Fibroblast of skin of right biceps (primary cell): ENCODE measurements at regions not wholly inside any gene's neighbourhood (a gene's known extent, or its start where the extent isn't known, plus 50 kb on each side); places are given as distances from the start of the nearest gene placed in this dataset.

Experiments
- DNase-seq: peaks from one replicate; pipeline ENCODE4 v3.0.0-alpha.2; 2013

DNA sequence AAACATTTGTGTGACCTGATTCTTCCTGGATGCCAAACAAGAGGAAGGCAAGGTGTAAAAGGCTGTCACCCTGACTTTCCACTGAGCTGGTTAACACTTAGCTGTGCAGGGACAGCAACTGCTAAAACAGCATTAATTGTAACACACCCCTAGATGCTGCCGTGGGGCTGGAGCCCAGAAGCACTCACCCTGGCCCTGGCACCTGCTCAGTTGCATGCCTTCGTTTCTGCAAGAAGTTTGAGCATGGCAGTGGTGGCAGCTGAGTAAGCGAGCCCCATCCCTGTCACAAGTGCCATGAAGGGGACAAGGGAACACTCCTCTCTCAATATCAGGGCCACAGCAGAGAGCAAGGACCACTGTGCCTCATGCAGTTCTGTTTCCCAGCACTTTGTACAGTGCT, 330.2 kb downstream of the TMEM114 start:
- DNase-seq, result no peak

DNA sequence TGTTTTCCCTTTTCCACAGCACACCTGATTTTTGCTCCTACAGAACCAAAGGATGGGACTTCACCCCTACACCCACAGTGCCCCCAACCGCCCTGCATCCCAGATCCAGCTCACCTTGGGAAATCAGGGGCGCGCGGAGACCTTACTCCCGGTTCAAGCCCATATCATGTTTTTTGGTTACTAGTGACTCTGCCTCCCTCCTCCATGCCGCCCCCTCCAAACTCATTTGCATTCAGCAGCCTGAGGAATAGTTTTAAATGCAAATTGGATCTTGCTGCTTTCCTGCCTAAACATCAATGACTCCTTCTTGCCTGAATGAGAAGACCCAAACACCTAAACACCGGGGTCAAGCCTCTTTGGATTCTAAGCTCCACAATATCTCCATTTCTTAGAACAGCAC, 331.8 kb downstream of the TMEM114 start:
- DNase-seq, result no peak

DNA sequence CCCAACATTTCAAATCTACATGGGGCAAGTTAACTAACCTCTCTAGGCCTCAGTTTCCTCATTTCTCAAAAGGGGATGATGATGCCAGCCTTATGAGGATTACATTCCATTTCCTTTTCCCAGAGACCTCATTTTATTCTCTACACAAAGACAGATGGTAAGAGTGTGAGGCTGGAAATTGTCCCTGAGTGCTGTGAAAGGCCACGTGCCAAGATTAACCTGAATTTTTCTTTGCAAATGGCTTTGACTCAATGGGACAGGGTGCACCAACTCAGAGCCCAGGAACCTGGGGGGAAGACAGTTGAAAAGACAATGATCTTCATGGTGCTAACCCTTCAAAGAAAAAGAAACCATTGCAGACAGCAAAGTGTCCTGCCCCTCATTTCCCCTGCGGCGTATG, 332.8 kb downstream of the TMEM114 start:
- no peak for DNase-seq

DNA sequence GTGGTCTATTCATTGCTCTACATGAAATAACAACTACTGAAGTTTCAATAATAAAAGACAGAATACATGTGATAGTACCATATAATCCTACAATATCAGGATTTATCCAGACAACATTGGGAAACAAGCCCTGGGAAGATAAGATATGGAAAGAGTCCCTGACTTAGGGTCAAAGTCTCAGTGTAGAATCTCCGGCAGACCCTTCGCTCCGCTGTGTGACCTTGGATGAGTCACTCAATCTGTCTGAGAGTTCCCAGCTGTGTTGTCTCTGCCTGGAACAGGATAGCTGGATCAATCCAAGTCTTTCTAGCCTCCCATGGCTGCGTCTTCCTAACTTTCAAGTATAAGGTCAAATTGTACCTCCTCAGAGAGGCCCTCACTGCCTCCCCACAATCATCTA, 335.9 kb downstream of the TMEM114 start:
- DNase-seq, result no peak

DNA sequence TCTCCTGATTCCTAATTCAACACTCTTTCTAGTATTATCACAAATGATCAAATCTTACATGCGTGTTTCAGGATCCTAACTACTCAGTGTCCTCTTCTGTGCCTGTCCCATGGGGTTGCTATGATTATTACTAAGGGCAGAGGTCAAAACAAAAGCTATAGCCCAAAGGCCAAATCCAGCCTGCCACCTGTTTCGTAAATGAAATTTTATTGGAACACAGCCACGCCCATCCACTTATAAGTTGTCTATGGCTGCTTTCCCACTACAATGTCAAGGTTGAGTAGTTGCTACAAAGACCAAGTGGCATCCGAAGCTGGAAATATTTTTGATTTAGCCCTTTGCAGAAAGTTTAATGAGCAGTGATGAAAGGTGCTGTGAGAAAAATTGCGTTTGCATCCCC, 336.6 kb downstream of the TMEM114 start:
- no peak for DNase-seq

DNA sequence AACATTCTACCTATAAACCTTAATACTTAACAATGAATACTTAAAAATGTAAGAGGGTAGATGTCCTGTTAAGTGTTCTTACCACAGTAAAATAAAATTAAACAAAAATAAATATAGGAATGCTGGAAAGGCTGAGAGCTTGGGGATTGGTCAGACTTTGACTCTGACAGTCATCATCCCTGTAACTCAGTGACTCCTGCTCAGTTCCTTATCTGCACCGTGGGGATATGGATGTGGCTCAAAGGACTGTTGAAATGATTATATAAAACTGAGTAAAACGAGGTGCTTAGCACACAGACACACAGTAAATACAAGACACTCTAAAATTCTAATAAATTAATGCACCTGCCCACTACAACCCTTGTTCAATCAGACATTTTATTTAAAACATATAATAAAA, 338.6 kb downstream of the TMEM114 start:
- no peak for DNase-seq

DNA sequence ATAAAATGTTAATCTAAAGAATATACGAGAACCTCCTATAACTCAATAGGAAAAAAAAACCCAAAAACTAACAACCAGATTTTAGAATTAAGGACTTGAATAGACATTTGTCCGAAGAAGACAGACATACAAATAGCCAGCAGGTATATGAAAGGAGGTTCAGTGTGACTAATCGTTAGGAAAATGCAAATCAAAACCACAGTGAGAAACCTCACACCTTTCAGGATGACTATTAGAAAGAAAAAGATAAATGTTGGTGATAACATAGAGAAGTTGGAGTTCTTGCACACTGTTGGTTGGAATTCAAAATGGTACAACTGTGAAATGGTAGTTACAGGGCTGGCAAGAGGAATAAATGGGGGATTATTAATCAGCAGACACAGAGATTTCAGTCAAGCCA, 339.0 kb downstream of the TMEM114 start:
- no peak for DNase-seq

DNA sequence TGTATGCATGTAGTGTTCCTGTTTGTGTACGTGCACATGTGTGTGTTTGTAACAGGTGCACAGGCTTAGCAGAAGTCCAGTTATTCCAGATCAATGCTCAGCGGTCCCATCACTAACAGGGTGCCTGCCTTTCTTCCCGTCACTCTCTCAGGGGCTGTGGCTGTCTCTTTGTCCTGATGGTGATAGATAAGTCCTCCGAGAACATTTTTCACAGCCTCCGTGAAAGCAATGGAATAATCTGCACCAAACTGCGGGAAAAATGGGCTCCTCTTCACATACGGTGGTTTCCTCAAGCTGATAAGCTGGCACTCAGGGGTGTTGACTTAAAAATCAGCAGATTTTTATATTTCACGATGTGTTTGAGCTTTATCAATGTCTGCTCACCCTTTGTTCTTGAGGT, 342.3 kb downstream of the TMEM114 start:
- no peak for DNase-seq

DNA sequence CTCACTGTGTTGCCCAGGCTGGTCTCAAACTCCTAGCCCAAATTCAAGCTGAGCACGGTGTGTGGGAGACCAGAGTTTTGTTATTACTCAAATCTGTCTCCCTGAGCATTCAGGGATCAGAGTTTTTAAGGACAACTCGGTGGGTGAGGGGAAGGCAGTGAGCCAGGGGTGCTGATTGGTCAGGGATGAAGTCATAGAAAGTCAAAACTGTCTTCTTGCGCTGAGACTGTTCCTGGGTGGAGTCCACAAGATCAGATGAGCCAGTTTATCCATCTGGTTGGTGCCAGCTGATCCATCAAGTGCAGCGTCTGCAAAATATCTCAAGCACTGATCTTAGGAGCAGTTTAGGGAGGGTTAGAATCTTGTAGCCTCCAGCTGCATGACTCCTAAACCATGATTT, 346.3 kb downstream of the TMEM114 start:
- no peak for DNase-seq

DNA sequence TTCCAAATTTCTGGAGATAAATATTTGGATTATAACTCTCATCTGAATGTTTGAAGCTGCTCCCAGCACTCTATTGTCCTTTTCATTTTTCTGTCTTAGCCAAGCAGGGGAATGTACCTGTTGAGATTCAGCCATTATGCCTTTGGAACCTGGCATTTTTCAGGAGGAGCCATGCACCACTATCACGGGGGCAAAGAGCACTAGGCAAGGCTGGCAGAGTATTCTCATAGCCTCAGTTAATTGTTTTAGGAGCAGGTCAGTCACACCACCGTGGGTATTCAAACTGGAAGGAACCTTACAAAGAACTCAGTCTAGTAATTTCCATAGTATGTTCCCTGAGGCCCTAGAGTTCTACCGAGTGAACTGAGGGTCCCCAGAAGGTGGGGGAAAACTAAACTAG, 348.9 kb downstream of the TMEM114 start:
- no peak for DNase-seq

DNA sequence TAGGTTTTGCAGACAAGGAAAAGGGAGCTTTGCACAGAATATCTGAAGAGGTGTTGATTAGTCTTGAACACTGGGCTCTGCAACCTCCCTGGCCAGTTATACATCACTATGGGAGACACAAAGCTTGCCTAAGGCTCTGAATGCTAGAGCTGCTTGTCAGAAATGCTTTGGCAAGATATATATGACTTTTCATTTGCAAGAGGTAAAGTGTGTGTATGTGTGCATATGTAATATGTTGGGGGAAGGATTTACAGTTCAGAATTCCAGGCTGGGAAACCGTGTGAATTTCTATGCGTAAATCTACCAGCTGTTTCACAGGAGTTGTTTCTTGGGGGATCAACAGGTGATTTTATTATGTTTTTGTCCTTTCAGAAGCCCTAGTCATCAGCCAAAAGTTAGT, 350.9 kb downstream of the TMEM114 start:
- no peak for DNase-seq

DNA sequence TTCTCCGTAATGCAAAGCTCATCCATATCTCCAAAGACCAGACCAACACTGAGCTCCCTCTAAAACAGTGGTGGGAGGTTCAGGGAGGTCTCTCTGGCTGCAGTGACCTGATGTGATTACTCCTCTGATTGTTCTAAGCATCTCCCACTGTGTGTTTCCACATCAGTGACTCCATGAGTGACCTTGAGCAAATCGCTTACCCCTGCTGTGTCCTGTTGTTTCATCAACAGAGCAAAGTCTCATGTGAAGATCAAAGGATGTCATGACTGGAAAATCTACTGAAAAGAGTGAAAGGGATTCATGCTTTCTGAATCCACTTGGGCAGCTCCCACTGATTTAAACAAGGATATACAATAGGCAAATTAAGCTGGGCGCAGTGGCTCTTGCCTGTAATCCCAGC, 352.9 kb downstream of the TMEM114 start:
- no peak for DNase-seq

DNA sequence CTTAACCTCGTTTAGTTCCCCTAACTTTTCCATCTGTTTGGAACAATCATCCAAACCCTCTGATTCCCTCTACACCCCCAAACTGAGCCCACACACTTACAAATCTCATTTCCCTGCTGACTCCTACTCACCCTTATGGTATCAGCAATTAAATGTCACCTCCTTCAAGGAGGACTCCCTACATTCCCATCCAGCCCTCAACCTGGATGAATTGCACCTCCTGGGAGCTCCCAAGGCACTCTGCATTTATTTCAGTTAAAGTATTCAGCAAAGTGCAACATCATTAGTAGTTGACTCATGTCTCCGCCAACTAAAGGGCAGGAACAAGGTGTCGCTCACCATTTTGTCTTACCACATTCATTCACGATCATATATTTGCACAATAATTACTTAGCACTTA, 353.5 kb downstream of the TMEM114 start:
- no peak for DNase-seq

DNA sequence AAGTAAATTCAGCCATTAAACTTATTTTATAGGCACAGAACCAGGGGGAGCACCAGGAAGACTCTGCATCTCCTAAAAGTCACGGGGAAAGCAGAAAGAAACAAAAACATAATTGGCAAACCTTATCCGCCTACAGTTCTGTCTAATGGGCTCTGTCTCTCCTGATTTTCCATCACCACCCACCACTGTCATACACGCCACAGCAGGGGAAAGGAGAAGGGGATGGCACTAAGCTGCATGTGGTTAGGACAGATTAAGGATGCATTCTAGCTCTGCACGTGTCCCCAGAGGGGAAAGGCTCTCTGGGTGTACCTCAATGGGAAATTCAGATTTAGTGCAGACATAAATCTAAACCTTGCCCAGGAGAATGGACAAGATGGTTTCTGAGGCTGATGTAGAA, 359.8 kb downstream of the TMEM114 start:
- no peak for DNase-seq

DNA sequence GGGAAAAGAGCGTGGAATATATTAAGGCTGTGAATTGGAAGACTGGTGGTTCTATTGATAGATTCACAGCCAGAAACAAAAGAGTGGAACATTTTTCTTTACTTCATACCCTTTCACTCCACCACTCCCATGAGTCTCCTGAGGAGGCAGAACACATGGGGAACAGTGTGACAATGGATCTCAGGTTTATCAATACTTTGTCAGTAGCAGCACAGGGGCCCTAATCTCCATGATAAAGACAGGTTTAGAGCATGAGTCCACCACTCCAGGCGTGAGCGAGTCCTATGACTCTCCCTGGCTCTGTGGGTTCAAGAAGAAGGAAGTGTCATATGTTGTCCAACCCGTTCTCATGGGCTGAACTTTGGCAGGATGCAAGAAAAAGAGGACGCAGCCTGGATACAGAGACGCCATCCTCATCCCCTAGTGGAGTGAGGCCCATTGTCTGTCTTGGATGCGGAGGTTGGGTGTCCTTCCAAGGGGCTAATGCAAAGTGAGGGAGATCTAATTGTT, 361.2 kb downstream of the TMEM114 start:
- no peak for DNase-seq

DNA sequence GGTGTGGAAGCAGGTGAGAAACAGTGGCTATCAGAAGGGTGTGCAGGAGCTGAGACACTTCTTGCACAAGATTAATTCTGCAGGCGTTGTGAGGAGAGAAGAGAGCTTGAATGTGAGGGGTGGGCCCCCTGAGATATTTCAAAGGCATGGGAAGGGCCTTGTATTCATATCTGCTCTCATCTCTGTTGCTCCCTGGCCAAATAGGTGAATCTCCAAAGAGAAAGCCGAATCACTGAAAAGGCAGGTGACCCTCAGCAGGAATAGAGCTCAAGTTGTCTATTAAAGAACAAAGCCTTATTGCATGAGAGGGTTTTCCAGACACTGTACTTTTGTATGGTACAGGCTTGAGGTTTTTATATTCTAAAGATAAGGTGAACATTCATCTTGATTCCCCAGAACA, 373.1 kb downstream of the TMEM114 start:
- DNase-seq, result no peak

DNA sequence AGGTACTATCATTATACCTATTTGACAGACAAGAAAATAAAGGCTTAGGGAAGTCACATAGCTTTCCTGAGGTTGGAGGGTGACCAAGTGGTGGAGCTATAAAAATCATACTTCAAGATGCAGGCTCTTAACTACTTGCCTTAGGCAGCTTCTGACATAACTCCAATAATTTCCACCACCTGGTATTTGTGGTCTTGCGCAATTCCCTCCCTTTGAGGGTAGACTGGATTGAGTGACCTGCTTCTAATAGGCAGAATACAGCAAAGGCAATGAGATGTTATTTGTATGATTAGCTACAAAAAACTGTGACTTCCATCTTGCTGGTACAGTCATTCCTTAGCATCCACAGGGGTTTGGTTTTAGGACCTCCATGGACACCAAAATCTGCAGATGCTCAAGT, 385.5 kb downstream of the TMEM114 start:
- DNase-seq, result no peak

DNA sequence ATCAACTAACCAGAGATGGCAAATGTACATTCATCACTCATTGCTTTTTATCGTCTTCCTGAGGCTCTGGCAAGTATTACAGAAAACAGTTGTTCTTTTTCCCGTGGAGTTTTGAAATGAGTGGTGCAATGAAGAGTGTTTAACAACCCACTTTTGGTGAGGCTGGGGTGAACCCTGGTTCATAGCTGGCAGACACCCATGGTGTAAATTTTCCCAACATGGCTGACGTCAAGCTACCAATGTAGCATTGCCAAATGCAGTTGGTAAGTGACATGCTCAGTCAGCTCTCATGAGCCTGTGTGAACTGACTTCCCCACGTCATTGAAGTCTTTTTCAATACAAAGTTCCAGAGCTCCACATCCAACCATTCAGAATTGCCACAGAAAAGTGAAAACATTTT, 386.2 kb downstream of the TMEM114 start:
- no peak for DNase-seq

DNA sequence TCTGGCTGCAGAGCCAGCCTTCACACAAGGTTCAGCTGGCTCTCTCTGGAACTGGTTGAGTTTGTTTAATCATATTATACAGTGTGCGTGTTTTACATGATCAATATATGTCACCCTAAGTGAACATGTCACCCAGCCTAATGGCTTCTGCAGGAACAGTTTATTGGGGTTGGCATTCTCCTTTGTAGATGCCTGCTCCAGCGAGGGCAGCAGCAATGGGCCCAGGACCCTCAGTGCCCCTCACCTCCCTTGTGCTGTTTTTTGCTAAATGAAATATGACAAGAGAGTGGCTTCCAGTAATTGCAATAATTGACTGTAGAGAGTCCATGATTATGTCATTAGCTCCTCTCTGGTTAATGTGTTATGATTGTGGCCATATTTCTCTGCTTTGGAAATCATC, 387.2 kb downstream of the TMEM114 start:
- no peak for DNase-seq

DNA sequence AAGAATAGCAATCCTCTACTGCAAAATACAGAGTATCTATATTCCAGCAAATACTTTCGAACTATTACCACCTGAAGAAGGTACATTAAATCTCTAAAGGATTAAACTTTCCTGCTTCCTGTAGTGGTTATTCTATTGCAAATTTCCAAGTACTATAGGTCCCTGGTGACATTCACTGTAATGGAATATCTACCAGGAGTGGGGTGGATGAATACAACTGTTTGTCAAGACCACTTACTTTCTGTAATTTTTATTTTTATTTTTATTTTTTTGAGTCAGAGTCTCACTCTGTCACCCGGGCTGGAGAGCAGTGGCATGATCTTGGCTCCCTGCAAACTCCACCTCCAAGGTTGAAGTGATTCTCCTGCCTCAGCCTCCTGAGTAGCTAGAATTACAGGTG, 389.5 kb downstream of the TMEM114 start:
- DNase-seq, result no peak

DNA sequence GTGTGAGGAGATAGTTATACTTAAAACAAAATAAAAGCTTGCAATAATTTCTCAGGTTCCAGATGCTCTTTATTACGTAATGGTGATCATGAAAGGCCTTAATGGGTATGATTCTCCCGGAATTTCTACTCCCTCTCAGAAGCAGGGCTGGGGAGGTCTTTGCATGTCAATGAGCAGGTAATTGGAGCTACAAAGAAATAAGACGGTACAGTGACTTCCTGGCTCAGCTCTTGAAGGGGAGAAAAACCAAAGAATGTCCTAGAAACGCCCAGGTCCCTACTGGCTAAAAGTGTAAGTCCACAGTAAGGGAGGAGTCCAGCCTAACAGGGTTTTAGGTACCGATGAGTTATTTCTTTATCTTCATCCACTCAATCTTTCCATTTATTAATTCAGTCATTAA, 390.9 kb downstream of the TMEM114 start:
- no peak for DNase-seq

DNA sequence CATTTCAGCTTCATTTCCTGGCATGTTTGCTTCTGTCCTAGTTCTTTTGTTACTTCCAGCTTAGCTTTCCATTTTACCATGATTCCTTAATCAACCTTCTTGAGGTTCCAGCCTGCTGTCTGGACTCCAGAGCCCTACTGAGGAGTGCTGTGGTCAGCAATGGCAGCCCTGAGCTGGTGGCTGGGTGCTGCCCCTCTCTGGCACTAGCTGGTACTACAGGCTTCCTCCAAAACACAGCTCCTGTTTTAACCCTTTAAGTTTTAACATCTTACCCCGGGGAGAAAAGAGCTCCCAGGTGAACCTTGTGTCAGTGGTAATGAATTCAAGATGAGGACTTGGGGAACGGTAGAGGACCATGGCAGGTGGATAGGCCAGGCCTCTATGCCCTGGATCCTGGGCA, 395.5 kb downstream of the TMEM114 start:
- no peak for DNase-seq

DNA sequence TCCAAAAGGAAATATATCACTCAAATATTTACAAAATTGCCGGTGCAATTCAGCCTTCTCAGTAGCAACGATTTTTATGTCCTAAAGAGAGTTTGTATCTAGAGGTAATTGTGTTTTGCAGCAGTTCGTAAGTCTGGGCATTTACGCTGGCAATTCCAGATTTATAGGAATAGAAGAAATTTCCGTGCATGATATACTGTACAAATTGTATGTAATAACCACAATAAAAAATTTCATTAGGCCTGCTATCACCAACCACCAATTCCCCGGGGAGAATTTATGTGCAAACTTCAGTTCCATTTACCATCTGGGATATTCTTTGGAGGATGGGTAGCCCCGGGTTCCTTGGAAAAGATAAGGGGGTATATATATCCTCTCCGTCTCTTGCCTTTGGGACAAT, 401.5 kb downstream of the TMEM114 start:
- no peak for DNase-seq

DNA sequence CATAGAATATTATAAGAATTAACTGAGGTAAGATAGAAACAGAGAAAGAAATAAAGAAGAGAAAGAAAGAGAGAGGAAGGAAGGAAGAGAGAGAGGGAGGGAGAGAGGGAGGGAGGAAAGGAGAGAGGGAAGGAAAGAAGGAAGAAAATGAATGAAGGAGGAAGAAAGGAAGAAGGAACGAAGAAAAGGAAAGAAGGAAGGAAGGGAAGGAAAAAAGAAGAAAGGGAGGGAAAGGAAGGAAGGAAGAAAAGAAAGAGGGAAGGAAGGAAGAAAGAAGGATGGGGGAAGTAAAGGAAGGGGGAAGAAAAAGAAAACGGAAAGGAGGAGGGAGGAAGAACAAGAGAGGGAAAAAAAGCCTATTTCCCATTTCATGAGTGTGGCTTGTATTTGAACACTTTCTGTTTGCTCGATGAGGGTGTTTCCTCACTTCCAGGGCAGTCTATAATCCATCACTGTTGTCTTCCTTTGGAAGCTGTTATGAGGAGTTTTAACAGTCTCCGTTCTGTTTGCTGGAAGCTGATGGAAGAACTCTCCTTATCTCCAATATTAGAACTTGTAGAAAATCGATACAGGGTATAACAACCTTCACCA, 402.4 kb downstream of the TMEM114 start:
- no peak for DNase-seq

DNA sequence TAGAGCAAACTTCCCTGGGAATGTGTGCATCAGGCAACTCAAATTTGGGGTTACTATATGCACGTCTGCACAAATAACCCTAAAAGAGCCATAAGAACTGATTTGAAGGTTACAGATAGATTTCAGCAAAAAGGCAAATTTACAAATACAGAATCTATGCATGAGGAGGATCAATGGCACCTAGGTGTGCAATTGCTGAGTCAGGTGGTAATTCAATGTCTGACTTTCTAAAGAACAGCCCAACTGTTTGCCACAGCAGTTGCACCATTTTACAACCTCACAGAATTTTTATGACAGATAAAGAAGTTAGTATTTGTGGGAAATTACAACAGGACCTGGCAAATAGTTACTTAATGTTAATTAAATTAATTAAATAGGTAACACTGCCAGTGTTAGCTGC, 405.5 kb downstream of the TMEM114 start:
- no peak for DNase-seq
